ENCODE measurements at regions not wholly inside any gene's neighbourhood (a gene's known extent, or its start where the extent isn't known, plus 50 kb on each side); places are given as distances from the start of the nearest gene placed in this dataset.

DNA sequence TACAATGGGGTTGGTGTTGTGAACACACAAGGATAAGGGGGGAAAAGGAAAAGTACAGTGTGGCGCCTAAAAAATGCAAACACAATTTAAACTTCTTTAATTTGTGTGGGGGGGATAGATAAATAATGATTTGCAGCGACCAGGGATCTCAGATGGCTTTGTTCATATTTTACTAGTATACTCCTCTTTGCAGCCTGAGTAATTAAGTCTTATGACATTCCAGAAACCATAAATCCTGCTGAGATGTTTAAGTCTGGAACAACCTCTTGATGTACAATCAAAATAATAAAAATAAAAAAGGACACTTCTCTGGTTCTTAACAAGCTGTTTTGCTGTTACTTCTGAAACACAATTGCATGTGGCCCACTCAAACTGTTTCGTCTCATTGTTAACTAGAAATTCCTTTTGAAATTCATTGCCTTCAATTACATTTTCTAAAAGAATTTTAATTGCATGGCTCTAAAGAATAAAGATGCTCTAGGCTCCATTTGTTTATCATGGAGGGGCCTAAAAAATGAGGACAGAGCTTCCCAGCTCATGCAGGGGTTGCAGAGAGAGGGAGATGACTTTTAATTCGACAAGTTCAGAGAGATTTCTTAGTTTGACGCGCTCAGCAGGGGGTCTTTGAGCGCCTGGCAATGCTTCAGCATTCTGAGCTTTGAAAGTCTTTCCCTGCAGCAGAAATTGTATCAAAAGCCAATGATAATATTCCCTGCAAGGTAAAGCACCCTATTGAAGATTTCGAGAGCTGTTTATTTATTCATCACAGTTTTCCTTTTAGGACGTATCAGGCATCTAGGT, 892.4 kb upstream of the TENM3 start:
- DNase-seq (ENCODE audit: extremely low read depth, insufficient read length) = no peak
- H3K36me3 ChIP-seq (ENCODE audit: control insufficient read depth, insufficient read depth, low read length) = no peaks in the 10 kb centered on the region
- no peaks in the 10 kb centered on the region for H3K27me3 ChIP-seq (replicated peaks; ENCODE audit: control insufficient read depth, insufficient read depth, low read length)
- no peak overlapping the region for H3K4me3 ChIP-seq (replicated peaks; ENCODE audit: low read depth, low read length)
- no peak for TF ChIP-seq CTCF (IDR thresholded peaks at IDR 0.05; ENCODE audit: insufficient read depth, low read length, poor library complexity, severe bottlenecking)

- Histone ChIP-seq H3K27me3 (replicated peaks; ENCODE audit: control insufficient read depth, insufficient read depth, low read length) (no peaks in the 10 kb centered on the region), H3K36me3 (ENCODE audit: control insufficient read depth, insufficient read depth, low read length) (no peaks in the 10 kb centered on the region), H3K4me3 (replicated peaks; ENCODE audit: low read depth, low read length) (no peak overlapping the region)
- DNase-seq (ENCODE audit: extremely low read depth, insufficient read length) = no peak
- TF ChIP-seq CTCF (IDR thresholded peaks at IDR 0.05; ENCODE audit: insufficient read depth, low read length, poor library complexity, severe bottlenecking) = no peak
These were observed 878.7 kb upstream of the TENM3 start for GRCh38 chr4:181364504-181364903.

DNA sequence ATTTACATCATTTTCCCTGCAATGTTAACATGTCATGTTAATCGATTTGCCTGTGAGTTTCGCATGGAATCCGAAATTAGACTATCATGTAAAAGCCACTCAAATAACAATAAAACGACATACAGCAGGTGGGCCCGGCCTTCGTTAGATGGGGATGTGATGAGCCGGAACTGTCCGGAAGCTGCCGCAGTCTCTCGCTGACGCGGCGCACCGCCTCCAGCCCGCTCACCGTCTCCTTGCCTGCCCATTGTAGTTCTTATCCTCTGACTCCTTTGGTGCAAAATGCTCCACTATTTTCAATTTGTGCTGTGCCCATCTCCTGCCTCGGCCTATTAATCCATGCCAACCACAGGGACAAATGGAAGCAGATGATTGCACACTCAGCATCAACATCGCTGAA, 877.5 kb upstream of the TENM3 start:
- TF ChIP-seq CTCF (IDR thresholded peaks at IDR 0.05; ENCODE audit: insufficient read depth, low read length, poor library complexity, severe bottlenecking) = no peak
- DNase-seq (ENCODE audit: extremely low read depth, insufficient read length) = no peak
- no peak overlapping the region for H3K4me3 ChIP-seq (replicated peaks; ENCODE audit: low read depth, low read length)
- H3K36me3 ChIP-seq (ENCODE audit: control insufficient read depth, insufficient read depth, low read length) = no peaks in the 10 kb centered on the region
- H3K27me3 ChIP-seq (replicated peaks; ENCODE audit: control insufficient read depth, insufficient read depth, low read length) = no peaks in the 10 kb centered on the region

DNA sequence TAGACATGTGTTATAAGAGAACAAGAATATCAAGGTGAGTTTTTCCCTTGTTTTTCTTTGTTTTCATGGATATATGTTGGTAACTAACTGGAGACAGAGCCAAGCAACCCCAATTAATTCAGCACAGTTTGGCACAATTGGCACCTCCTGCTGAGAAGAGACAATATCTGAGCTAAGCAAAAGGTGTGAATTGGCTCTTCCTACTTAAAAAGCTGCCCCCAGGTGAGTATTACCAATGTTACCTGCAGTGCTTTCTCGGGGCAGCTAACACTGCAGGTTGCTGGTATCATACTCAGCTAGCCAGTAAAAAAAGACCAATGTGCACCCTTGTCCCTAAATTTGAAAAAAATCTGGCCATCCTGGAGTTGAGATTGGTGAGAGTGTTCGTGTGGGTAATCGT, 871.2 kb upstream of the TENM3 start:
- no peak for TF ChIP-seq CTCF (IDR thresholded peaks at IDR 0.05; ENCODE audit: insufficient read depth, low read length, poor library complexity, severe bottlenecking)
- no peaks in the 10 kb centered on the region for H3K27me3 ChIP-seq (replicated peaks; ENCODE audit: control insufficient read depth, insufficient read depth, low read length)
- H3K4me3 ChIP-seq (replicated peaks; ENCODE audit: low read depth, low read length) = no peak overlapping the region
- H3K36me3 ChIP-seq (ENCODE audit: control insufficient read depth, insufficient read depth, low read length) = no peaks in the 10 kb centered on the region
- no peak for DNase-seq (ENCODE audit: extremely low read depth, insufficient read length)

DNA sequence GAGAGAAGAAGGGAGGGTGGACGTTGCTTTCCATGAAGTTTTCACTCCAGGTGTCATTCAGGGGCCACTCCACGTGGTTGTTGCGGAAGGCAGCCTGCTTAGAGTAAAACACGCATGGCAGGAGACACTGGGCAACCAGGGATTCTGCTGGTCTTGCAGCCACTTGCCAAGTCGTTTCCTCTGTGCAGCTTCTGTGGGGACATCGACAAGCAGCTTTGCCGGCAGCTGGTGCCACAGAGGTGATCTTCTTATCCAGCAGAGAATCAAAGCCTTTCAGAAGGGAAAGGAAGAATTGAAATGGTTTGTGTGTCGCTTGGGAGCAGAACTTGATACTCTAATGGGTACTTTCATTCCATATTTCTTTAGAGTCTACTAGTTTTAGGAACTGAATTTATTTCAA, 867.1 kb upstream of the TENM3 start:
- no peaks in the 10 kb centered on the region for H3K36me3 ChIP-seq (ENCODE audit: control insufficient read depth, insufficient read depth, low read length)
- no peak for DNase-seq (ENCODE audit: extremely low read depth, insufficient read length)
- H3K4me3 ChIP-seq (replicated peaks; ENCODE audit: low read depth, low read length) = no peak overlapping the region
- H3K27me3 ChIP-seq (replicated peaks; ENCODE audit: control insufficient read depth, insufficient read depth, low read length) = no peaks in the 10 kb centered on the region
- TF ChIP-seq CTCF (IDR thresholded peaks at IDR 0.05; ENCODE audit: insufficient read depth, low read length, poor library complexity, severe bottlenecking) = no peak

DNA sequence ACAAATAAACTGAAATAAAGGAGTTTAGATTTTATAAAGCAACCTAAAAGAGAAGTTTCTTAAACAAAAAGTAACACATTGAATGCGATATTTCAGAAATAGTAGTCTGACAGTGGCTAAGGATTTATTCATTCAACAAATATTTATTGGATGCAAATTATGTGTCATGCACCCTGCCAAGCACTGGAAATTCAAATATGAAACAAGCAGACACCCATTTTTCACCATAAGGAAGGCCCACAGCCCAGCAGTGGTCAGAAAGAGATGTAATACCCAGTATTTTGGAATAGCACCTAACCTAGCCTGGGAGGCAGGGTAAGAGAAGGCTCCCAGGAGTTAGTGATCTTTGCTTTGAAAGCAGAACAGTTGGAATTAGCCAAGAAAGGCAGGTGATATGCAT, 855.1 kb upstream of the TENM3 start:
- Histone ChIP-seq H3K27me3 (replicated peaks; ENCODE audit: control insufficient read depth, insufficient read depth, low read length) (no peaks in the 10 kb centered on the region), H3K36me3 (ENCODE audit: control insufficient read depth, insufficient read depth, low read length) (no peaks in the 10 kb centered on the region), H3K4me3 (replicated peaks; ENCODE audit: low read depth, low read length) (no peak overlapping the region)
- no peak for DNase-seq (ENCODE audit: extremely low read depth, insufficient read length)
- no peak for TF ChIP-seq CTCF (IDR thresholded peaks at IDR 0.05; ENCODE audit: insufficient read depth, low read length, poor library complexity, severe bottlenecking)
